ENCODE measurements at regions not wholly inside any gene's neighbourhood (a gene's known extent, or its start where the extent isn't known, plus 50 kb on each side); places are given as distances from the start of the nearest gene placed in this dataset.

DNA sequence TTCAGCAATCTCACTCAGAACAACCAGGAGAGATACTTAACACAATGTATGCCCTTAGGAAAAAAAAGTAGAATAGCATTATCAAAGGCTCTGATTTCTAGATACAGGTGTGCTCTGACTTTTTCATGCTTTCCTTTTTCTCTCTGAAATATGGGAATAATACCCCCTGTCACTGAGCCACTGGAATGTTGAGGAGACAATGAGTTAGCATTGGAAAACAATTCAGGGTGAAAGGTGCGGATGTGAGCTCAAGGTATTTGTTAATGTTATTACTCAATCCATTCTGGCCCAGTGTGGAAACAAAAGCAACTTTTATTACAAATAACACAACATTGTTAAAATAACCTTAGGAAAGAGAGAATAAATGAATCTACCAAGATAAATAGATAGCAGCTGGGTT lies 228.0 kb downstream of the IKZF2 start:
- no peak overlapping the region for H3K4me3 ChIP-seq (ENCODE audit: low read depth, low read length)
- TF ChIP-seq, protein P1, sequence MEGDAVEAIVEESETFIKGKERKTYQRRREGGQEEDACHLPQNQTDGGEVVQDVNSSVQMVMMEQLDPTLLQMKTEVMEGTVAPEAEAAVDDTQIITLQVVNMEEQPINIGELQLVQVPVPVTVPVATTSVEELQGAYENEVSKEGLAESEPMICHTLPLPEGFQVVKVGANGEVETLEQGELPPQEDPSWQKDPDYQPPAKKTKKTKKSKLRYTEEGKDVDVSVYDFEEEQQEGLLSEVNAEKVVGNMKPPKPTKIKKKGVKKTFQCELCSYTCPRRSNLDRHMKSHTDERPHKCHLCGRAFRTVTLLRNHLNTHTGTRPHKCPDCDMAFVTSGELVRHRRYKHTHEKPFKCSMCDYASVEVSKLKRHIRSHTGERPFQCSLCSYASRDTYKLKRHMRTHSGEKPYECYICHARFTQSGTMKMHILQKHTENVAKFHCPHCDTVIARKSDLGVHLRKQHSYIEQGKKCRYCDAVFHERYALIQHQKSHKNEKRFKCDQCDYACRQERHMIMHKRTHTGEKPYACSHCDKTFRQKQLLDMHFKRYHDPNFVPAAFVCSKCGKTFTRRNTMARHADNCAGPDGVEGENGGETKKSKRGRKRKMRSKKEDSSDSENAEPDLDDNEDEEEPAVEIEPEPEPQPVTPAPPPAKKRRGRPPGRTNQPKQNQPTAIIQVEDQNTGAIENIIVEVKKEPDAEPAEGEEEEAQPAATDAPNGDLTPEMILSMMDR (IDR thresholded peaks at IDR 0.05; ENCODE audit: borderline replicate concordance, insufficient read depth, low read depth, low read length), result no peak

GRCh38 chr2:212922701-212923100 lies 228.7 kb downstream of the IKZF2 start:
- H3K4me3 ChIP-seq (ENCODE audit: low read depth, low read length), result no peak overlapping the region
- TF ChIP-seq, protein P1 (IDR thresholded peaks at IDR 0.05; ENCODE audit: borderline replicate concordance, insufficient read depth, low read depth, low read length), result no peak

- TF ChIP-seq, protein P1 (IDR thresholded peaks at IDR 0.05; ENCODE audit: borderline replicate concordance, insufficient read depth, low read depth, low read length), result no peak
- H3K4me3 ChIP-seq (ENCODE audit: low read depth, low read length), result no peak overlapping the region
Observed at GRCh38 chr2:212921711-212922110, 229.7 kb downstream of the IKZF2 start.

GRCh38 chr2:212921061-212921460 lies 230.4 kb downstream of the IKZF2 start:
- TF ChIP-seq, protein P1 (IDR thresholded peaks at IDR 0.05; ENCODE audit: borderline replicate concordance, insufficient read depth, low read depth, low read length), result no peak
- no peak overlapping the region for H3K4me3 ChIP-seq (ENCODE audit: low read depth, low read length)

DNA sequence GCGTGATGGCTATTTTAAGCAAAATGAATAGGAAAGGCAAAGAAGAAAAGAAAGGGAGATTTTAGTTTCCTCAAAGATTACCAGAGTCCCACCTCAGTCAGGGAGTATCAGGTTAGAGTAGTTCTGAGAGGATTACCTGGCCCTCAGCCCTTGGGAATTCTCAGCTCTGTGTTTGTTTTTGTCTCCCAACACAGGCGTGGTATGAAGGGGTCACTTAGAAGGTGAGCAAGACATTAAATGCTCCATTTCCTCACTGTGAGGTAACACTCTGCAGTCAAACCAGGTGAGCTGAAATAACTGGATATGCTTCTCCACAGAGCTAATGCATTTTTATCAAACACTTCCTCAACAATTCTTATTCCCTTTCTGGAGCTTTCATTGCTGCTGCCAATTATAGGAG lies 232.2 kb downstream of the IKZF2 start:
- TF ChIP-seq, protein P1 (IDR thresholded peaks at IDR 0.05; ENCODE audit: borderline replicate concordance, insufficient read depth, low read depth, low read length), result no peak
- no peak overlapping the region for H3K4me3 ChIP-seq (ENCODE audit: low read depth, low read length)

- TF ChIP-seq, protein P1 (IDR thresholded peaks at IDR 0.05; ENCODE audit: borderline replicate concordance, insufficient read depth, low read depth, low read length), result no peak
- H3K4me3 ChIP-seq (ENCODE audit: low read depth, low read length), result no peak overlapping the region
Observed at GRCh38 chr2:212918336-212918735, 233.1 kb downstream of the IKZF2 start.

DNA sequence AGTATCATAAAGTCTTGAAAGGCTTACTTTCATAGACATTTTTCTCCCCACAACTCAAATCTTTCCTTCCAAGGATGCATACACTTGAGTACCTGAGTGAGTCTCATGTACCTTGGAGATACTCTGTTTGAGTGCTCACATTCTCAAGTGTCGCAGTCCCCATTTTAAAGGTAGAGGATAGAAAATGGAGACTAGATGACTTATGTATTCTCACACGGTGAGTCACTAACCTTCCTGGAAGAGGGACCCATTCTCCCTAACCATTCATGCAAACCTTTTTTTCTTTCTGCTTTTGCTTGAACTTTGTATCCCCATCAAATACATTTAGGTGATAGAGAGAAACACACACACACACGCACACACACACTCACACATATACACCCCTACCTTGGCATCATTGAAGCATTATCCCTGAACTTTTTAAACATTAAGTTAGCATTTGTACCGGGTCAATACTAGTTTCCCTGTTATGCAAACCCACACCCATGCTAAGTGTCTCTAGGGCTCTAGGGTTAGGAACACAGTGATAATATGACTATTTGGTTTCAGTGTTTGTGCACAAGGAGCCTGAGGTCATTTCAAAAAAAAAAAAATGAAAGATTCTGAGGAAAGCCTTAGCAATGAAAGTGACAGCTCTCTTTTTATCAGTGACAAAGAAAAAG lies 236.2 kb downstream of the IKZF2 start:
- no peak overlapping the region for H3K4me3 ChIP-seq (ENCODE audit: low read depth, low read length)
- TF ChIP-seq, protein P1 (IDR thresholded peaks at IDR 0.05; ENCODE audit: borderline replicate concordance, insufficient read depth, low read depth, low read length), result no peak
